ENCODE measurements at regions not wholly inside any gene's neighbourhood (a gene's known extent, or its start where the extent isn't known, plus 50 kb on each side); places are given as distances from the start of the nearest gene placed in this dataset.
"Not testable (repeated sequence)": the region's sequence is repeated elsewhere in the genome, so short reads cannot be mapped to it uniquely, and the experiment has no call there.

DNA sequence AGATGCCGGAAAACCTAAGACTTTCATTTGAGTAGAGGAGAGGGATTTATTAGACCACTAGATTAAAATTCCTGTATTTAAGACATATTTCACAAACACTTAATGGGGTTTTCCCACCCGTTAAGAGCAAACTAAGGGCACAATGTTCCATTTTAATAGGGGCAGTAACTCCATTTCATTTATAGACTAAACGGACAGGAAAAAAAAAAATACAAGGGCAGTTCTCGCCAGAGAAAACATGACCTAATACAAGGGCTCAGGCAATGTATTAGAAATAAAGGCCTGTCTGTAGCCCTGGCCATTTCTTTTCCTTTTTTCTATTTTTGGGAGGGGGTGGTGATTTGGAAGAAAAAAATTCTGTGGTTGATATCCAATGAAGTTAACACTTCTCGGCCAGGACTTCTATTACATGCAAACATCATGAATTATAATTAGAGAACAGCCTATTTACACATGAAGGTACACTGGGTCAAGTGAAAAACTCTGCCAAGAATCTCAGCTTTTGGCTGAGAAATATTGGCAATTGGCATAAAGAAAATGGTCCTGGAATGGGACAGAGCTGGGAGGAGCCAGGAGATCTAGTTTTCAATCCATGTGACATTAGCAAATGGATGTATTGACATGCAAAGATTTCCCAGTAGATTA lies 641.1 kb upstream of the TBX3 start:
- no peak overlapping the region for H3K27ac ChIP-seq (ENCODE audit: low read depth, low read length)
- WGBS, 3 donors, result 35 to 56% (median 49%) methylated on average over 5 of the region's 5 CpGs

DNA sequence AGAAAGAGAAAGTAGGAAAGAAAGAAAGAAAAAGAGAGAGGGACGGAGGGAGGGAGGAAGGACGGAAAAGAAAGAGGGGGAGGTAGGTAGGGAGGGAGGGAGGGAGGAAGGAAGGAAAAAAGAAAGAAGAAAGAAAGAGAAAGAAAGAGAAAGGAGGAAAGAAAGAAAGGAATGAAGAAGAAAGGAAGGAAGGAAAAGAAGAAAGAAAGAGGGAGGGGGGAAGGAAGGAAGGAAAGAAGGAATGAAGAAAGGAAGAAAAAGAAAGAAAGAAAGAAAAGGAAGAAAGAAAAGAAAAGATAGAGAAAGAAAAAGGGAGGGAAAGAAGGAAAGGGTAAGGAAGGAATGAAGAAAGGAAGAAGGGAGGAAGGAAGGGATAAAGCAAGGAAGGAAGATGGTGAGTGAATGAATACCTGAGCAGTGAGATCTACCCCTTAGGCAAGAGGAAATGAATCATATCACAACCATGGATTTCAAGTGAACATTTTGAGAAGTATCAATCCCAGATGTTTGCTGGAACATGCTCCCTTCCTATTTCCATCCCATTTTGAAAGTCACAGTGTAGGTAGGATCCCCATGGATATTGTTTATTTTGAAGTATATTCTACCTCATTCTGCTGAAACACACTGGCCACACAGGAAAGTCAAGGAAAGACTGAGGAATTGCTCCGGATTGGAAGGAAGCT lies 639.4 kb upstream of the TBX3 start:
- H3K27ac ChIP-seq (ENCODE audit: low read depth, low read length), result no peak overlapping the region

DNA sequence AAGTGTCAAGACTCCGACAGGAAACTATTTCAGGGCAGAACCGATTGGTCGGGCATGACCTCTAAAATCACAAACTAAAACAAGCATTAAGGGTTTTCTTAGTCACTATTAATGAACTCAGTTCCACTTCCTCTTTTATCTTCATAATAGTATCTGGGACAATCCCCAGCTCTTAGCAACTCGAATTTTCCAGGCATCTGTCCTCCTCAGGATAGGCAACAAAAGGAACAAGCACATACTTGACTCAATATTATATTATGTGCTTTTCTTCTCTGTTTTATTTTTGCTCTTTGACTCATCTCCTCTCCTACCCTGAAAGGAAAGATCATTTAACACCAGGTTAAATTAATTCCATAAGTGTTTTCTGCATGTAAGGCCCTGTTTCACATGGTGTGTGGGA lies 638.3 kb upstream of the TBX3 start:
- 43 to 52% (median 47%) methylated on average over 4 of the region's 4 CpGs for WGBS, 3 donors
- H3K27ac ChIP-seq (ENCODE audit: low read depth, low read length), result no peak overlapping the region

More for the DNA sequence above, 639.4 kb upstream of the TBX3 start:
- WGBS, 3 donors, result 66 to 95% (median 90%) methylated on average over 3 of the region's 3 CpGs

DNA sequence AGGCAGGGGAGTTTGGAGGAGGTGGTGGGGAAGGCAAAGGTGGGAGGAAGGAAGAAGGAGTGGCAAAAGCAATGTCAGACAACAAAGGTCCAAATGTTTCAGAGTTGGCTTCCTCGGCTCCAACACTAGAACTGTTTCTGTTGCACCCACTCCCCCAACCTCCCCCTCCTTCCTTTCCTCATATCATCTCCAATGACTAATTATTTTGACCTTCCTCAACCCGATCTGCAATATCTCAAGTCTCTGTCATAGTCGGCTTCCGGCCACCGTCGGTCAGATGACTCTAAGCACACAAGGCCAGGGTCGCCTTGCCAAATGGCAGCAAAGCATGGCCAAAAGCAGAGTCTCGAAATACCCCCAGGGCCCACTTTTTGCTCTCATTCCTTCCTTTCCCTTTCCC lies 637.0 kb upstream of the TBX3 start:
- WGBS, 3 donors, result 33 to 54% (median 42%) methylated on average over 8 of the region's 8 CpGs
- H3K27ac ChIP-seq (ENCODE audit: low read depth, low read length), result no peak overlapping the region

DNA sequence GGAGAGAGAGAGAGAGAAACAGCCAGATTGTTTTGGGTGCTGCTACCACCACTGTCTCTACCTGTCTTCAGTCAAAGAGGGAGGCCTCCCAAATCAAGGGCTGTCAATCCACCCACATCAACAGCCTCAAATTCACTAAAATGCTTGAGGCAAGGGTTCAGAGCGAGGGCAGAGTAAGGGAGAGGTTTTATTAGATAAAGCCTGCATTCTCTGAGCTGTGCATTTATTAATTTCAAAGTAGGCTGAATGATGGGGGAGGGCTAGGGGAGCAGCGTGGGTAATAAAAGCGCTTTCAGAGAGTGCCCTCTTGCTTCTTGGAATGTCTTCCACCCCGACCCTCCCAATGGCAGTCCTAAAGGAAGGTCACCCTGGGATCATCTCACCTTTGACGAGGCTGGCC lies 636.5 kb upstream of the TBX3 start:
- no peak overlapping the region for H3K27ac ChIP-seq (ENCODE audit: low read depth, low read length)
- WGBS, 3 donors, result 59 to 76% (median 61%) methylated on average over 5 of the region's 5 CpGs

DNA sequence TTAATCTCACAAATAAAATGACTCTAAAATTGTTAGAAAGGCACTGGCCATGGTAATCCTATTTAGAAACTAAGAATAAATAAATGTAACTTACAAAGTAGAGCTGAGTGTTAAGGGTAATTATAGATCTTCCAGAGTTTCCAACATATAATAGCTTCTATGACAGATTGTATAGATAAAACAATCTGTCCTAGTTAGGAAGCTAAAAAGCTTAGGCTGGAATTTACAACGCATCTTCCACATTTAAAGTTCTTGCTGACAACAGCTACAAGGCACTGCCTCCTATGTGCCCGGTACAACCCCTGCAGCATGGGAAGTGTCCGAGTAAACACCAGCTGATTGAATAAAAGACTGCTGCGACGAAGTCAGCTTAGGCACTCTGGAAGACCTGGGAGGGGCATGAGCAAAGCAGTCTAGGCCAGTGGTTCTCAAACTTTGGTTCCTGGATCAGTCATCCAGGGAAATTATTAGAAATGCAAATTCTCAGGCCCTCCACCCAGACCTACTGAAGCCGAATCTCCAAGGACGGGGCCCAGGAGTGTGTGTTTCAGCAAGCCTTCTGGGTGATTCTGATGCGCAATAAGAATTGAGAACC lies 635.6 kb upstream of the TBX3 start:
- no peak overlapping the region for H3K27ac ChIP-seq (ENCODE audit: low read depth, low read length)
- 71 to 91% (median 91%) methylated on average over 8 of the region's 8 CpGs for WGBS, 3 donors

DNA sequence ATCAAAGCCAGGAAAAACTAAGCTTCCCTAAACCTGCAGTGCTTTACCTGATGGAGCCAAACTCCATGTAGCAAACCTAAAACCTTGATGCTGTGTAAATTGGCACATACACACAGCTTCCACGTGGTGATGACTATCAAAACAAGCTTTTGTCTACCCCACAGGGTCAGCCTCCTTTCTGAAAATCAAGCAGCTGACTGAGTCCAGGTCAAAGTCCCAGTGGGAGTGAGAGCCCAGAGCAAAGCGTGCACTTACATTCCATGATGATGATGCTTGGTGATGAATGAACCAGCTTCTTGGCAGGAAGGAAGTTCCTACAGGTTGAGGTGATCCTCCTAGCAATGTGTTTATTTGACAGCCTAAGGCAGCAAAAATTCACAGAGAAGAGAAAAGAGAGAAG lies 630.0 kb upstream of the TBX3 start:
- 27 to 46% (median 37%) methylated on average over 2 of the region's 2 CpGs for WGBS, 3 donors
- no peak overlapping the region for H3K27ac ChIP-seq (ENCODE audit: low read depth, low read length)

GRCh38 chr12:115312901-115313300 lies 628.9 kb upstream of the TBX3 start:
- WGBS, 3 donors, result 54 to 88% (median 85%) methylated on average over 3 of the region's 3 CpGs
- no peak overlapping the region for H3K27ac ChIP-seq (ENCODE audit: low read depth, low read length)

DNA sequence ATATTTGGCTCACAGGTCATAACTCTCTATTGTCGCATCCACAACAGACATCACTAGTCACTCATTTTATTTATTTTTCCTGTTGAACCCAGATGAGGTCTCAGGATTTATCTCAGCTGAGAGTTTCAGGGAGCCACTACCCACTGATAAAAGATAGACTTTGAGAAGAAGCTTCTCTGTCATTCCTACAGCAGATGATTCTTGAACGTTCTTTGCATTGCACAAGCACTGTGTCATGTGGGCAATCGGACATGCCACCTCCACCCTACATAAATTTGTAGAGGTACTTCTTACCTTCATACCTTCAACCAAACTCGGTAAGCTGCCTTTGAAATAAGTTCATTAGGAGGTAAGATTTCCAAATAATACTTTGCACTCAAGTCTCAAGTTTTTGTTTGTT lies 627.9 kb upstream of the TBX3 start:
- 83 to 92% (median 90%) methylated on average over 4 of the region's 4 CpGs for WGBS, 3 donors
- H3K27ac ChIP-seq (ENCODE audit: low read depth, low read length), result no peak overlapping the region

- H3K27ac ChIP-seq (ENCODE audit: low read depth, low read length), result no peak overlapping the region
- WGBS, 3 donors, result 68 to 88% (median 85%) methylated on average over 1 of the region's 1 CpG
These were observed 624.9 kb upstream of the TBX3 start for GRCh38 chr12:115308918-115309317.

- WGBS, 3 donors, result 51 to 85% (median 70%) methylated on average over 4 of the region's 4 CpGs
- no peak overlapping the region for H3K27ac ChIP-seq (ENCODE audit: low read depth, low read length)
These were observed 622.4 kb upstream of the TBX3 start for GRCh38 chr12:115306380-115306779.

DNA sequence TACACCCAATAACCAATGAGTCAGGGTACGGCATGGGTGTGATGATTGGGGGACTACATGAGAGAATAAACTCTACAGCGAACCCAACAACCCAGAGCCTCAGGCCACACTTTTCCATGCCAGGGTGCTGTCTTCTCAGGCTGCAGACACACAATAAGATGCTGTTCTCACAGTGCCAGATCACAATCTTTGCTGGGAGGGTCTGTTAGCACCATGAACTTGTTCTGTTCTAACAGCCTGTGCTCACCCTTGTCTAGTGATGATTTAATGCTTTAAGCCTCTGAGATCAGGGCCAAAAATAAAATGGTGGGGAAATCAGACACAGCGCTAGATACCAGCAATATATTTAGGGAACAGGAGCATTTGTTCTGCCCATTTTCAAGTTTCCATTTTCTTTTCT lies 621.9 kb upstream of the TBX3 start:
- no peak overlapping the region for H3K27ac ChIP-seq (ENCODE audit: low read depth, low read length)
- WGBS, 3 donors, result 82 to 89% (median 89%) methylated on average over 3 of the region's 3 CpGs

DNA sequence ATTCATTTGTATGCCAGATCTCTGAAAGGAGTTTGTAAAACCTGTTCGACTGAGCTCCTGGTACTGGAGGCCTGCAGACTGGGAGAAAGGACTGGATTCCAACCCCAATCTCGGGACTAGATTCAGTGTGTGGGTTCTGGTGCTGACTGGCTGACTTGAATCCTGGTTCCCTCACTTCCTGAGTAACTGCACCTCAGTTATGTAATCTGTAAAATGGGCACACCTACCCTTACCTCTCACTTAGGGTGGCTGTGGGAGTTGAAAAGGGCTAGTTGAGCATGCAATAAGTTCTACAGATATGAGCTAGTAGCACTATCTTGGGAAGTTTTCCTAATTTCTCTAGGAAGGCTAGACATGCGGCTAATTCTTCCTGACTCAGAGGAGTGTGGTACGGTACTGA lies 621.3 kb upstream of the TBX3 start:
- WGBS, 3 donors, result 78 to 93% (median 93%) methylated on average over 4 of the region's 4 CpGs
- no peak overlapping the region for H3K27ac ChIP-seq (ENCODE audit: low read depth, low read length)

GRCh38 chr12:115303723-115304309 lies 619.8 kb upstream of the TBX3 start:
- 48 to 57% (median 53%) methylated on average over 4 of the region's 4 CpGs for WGBS, 3 donors
- H3K27ac ChIP-seq (ENCODE audit: low read depth, low read length), result no peak overlapping the region

DNA sequence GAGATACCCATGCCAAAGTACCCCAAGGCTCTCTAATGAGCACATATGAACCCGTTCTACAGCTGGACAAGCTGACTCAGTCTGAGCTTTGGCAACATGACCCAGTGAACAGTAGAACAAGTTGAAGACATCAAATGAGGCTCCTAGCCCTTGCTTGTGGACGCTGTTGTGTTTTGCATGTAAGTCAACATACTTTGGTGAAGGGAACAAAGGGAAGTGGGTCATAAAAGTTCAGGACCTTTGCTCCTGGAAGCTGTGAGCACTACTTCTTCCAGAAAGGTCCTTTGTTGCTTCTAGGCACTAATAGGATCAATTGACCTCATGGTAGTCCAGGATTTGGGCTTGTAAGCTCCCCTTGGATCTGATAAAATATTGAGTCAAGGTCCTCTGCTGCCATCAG lies 613.5 kb upstream of the TBX3 start:
- no peak overlapping the region for H3K27ac ChIP-seq (ENCODE audit: low read depth, low read length)
- WGBS, 3 donors, result 62 to 81% (median 74%) methylated on average over 2 of the region's 2 CpGs

GRCh38 chr12:115296613-115297198 lies 612.7 kb upstream of the TBX3 start:
- WGBS, 3 donors, result 79 to 89% (median 89%) methylated on average over 5 of the region's 5 CpGs

GRCh38 chr12:115295886-115296285 lies 611.9 kb upstream of the TBX3 start:
- 61 to 81% (median 72%) methylated on average over 3 of the region's 3 CpGs for WGBS, 3 donors
- no peak overlapping the region for H3K27ac ChIP-seq (ENCODE audit: low read depth, low read length)

More at GRCh38 chr12:115296613-115297198, 612.7 kb upstream of the TBX3 start:
- H3K27ac ChIP-seq (ENCODE audit: low read depth, low read length), result no peak overlapping the region

DNA sequence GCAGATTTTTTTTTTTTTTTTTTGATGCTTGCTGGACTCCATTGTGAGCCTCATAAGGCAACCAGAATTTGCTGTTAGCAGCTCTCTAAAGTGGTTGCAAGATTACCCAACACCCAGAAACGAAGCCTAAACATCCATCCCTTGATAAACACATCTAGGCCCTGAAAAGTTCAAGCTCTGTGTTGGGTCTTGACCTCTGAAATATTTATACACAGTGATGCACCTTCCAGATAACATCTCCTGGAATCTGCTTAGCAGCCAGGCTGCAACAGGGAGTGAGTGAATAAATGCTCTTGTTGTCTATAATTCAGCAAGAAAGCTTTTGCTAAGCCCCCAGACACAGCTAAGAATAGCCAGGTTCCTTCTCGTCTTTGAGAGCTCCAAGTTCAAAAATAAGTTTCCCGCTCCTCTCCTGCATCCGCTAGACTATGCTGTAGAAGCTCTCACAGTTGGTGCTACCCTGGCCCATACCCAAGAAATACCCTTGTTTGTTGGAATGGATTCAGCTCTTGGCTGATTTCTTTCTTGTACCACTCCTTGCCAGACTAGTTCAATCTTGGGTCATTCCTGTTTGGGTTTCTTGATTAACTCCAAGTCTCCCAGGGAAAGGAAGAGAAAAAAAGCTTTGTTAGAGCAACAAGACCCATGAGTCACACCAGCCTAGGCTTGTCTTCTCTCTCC lies 610.6 kb upstream of the TBX3 start:
- WGBS, 3 donors, result 61 to 65% (median 64%) methylated on average over 4 of the region's 4 CpGs
- no peak overlapping the region for H3K27ac ChIP-seq (ENCODE audit: low read depth, low read length)

DNA sequence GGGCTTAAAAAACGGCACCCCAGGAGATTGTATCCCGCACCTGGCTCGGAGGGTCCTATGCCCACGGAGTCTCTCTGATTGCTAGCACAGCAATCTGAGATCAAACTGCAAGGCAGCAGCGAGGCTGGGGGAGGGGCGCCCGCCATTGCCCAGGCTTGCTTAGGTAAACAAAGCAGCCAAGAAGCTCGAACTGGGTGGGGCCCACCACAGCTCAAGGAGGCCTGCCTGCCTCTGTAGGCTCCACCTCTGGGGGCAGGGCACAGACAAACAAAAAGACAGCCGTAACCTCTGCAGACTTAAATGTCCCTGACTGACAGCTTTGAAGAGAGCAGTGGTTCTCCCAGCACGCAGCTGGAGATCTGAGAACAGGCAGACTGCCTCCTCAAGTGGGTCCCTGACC lies 601.5 kb upstream of the TBX3 start:
- not testable (repeated sequence) for H3K27ac ChIP-seq (ENCODE audit: low read depth, low read length)
- 78 to 89% (median 85%) methylated on average over 9 to 10 of the region's 10 CpGs for WGBS, 3 donors

Data from adipose tissue (tissue), 3 donors.